Activated CD4-positive, alpha-beta T cell treated with anti-CD3 and anti-CD28 coated beads, Interleukin-2, amount 50 U/mL, for 16 hours (primary cell): ENCODE measurements at regions not wholly inside any gene's neighbourhood (a gene's known extent, or its start where the extent isn't known, plus 50 kb on each side); places are given as distances from the start of the nearest gene placed in this dataset.

Source experiments
- DNase-seq: peaks from one replicate; pipeline ENCODE4 v3.0.0-alpha.2; 2020

GRCh38 chr10:10475812-10476211, 541.9 kb upstream of the CELF2 start:
- no peak for DNase-seq

- DNase-seq = no peak
Measured at GRCh38 chr10:10477844-10478243, 539.8 kb upstream of the CELF2 start.

- DNase-seq = no peak
Measured at GRCh38 chr10:10479465-10479864, 538.2 kb upstream of the CELF2 start.

- no peak for DNase-seq
Measured at GRCh38 chr10:10482613-10483012, 535.1 kb upstream of the CELF2 start.

- no peak for DNase-seq
Measured at GRCh38 chr10:10489076-10489475, 528.6 kb upstream of the CELF2 start.

GRCh38 chr10:10489805-10490571, 527.7 kb upstream of the CELF2 start:
- DNase-seq = no peak

GRCh38 chr10:10490581-10490980, 527.1 kb upstream of the CELF2 start:
- no peak for DNase-seq

- DNase-seq = no peak
Measured at GRCh38 chr10:10492420-10492819, 525.3 kb upstream of the CELF2 start.

- no peak for DNase-seq
Measured at GRCh38 chr10:10493833-10494232, 523.8 kb upstream of the CELF2 start.

- DNase-seq = no peak
Measured at GRCh38 chr10:10497245-10497644, 520.4 kb upstream of the CELF2 start.

GRCh38 chr10:10498781-10499180, 518.9 kb upstream of the CELF2 start:
- DNase-seq = no peak

- DNase-seq = peak; percentile 3
Measured at GRCh38 chr10:10499839-10500238, 517.8 kb upstream of the CELF2 start.

- no peak for DNase-seq
Measured at GRCh38 chr10:10500937-10501336, 516.7 kb upstream of the CELF2 start.

- no peak for DNase-seq
Measured at GRCh38 chr10:10503772-10504171, 513.9 kb upstream of the CELF2 start.

GRCh38 chr10:10508211-10508610, 509.5 kb upstream of the CELF2 start:
- DNase-seq = no peak

- no peak for DNase-seq
Measured at GRCh38 chr10:10510179-10510578, 507.5 kb upstream of the CELF2 start.

- DNase-seq = no peak
Measured at GRCh38 chr10:10513067-10513466, 504.6 kb upstream of the CELF2 start.

- no peak for DNase-seq
Measured at GRCh38 chr10:10513898-10514297, 503.8 kb upstream of the CELF2 start.

- no peak for DNase-seq
Measured at GRCh38 chr10:10514797-10515196, 502.9 kb upstream of the CELF2 start.

GRCh38 chr10:10515479-10516204, 502.0 kb upstream of the CELF2 start:
- no peak for DNase-seq

- DNase-seq = no peak
Measured at GRCh38 chr10:10516346-10517130, 501.1 kb upstream of the CELF2 start.

GRCh38 chr10:10517866-10518265, 499.8 kb upstream of the CELF2 start:
- DNase-seq = no peak

GRCh38 chr10:10519674-10520073, 498.0 kb upstream of the CELF2 start:
- no peak for DNase-seq
